Ovary (tissue), 7 donors: ENCODE measurements at regions not wholly inside any gene's neighbourhood (a gene's known extent, or its start where the extent isn't known, plus 50 kb on each side); places are given as distances from the start of the nearest gene placed in this dataset.

Experiments used
- DNase-seq, 5 donors: peaks; one replicate each; pipeline ENCODE4 v3.0.0-alpha.2; 2019 to 2020
- H3K27ac ChIP-seq, 2 donors: fragments of 200-600 bp; one replicate each; pipeline versions ENCODE4 v1.5.1 to v1.8.0; 2019 to 2022
- H3K27me3 ChIP-seq: fragments of 200-600 bp; one replicate; pipeline ENCODE4 v1.8.0; 2022
- H3K36me3 ChIP-seq: fragments of 200-600 bp; sonication (generic); one replicate; pipeline ENCODE4 v1.5.1; 2019
- H3K4me1 ChIP-seq: one replicate; pipeline ENCODE4 v1.8.1; 2013; ENCODE audit warnings: mild to moderate bottlenecking, moderate library complexity; ENCODE audit not compliant: insufficient read depth
- H3K4me3 ChIP-seq: fragments of 200-600 bp; sonication (generic); one replicate; pipeline ENCODE4 v1.5.1; 2017
- H3K9me3 ChIP-seq, 2 donors: fragments of 200-600 bp in 1 of 2; sonication (generic) in 1 of 2; one replicate each; pipeline versions ENCODE4 v1.5.1 to v1.8.1; 2013 to 2019; ENCODE audit warnings: mild to moderate bottlenecking in 1 of 2, moderate library complexity in 1 of 2
- EP300 ChIP-seq: sonication (generic); formaldehyde crosslinking; IDR thresholded peaks from one replicate; pipeline ENCODE4 v1.6.1; 2017; ENCODE audit warnings: antibody characterized with exemption
- POLR2A ChIP-seq: fragments of 450-650 bp; IDR thresholded peaks from one replicate; pipeline ENCODE4 v1.6.1; 2017; ENCODE audit warnings: antibody characterized with exemption, mild to moderate bottlenecking, moderate library complexity
- WGBS, 3 donors: extraction: QIAGEN DNeasy Blood & Tissue Kit in 1 of 3; methylation state at CpG; one replicate each; pipeline versions ENCODE4 v1.1.5 to v1.1.7; 2013 to 2017; 5-methylcytosine and 5-hydroxymethylcytosine counted together
- intact Hi-C, 4 donors: fragments of 100-400 bp; cut with DNase I; formaldehyde crosslinking; loops; one replicate each; pipeline versions ENCODE4 v1.11.0 to v1.15.1; 2022 to 2023
- TF ChIP-seq, protein P1 (sequence below), 3 donors: fragments of 450-650 bp in 2 of 3; fragments of 200-600 bp in 1 of 3; IDR thresholded peaks; one replicate each; pipeline versions ENCODE4 v1.5.1 to v1.8.0; 2016 to 2022; ENCODE audit warnings: antibody characterized with exemption in 3 of 3, mild to moderate bottlenecking in 1 of 3
- donor health status: DM: no; HTN: no; CAD: no; lungs with moderate emphysema.
- donor health status: DM: no; HTN: no; CAD: no.
- donor health status: Bipolar disorder and iron deficiency.
- donor health status: DM: no; HTN: no; CAD: no.
- donor health status: DM: yes; HTN: yes; CAD: no.

GRCh38 chr6:18664401-18664800 lies 277.3 kb downstream of the RNF144B start:
- no peak overlapping the region for H3K4me3 ChIP-seq
- no peak for DNase-seq
- 73 to 85% (median 79%) methylated on average over 5 of the region's 5 CpGs for WGBS, 3 donors
- H3K9me3 ChIP-seq, result no peaks in the 10 kb centered on the region
- TF ChIP-seq, protein P1, sequence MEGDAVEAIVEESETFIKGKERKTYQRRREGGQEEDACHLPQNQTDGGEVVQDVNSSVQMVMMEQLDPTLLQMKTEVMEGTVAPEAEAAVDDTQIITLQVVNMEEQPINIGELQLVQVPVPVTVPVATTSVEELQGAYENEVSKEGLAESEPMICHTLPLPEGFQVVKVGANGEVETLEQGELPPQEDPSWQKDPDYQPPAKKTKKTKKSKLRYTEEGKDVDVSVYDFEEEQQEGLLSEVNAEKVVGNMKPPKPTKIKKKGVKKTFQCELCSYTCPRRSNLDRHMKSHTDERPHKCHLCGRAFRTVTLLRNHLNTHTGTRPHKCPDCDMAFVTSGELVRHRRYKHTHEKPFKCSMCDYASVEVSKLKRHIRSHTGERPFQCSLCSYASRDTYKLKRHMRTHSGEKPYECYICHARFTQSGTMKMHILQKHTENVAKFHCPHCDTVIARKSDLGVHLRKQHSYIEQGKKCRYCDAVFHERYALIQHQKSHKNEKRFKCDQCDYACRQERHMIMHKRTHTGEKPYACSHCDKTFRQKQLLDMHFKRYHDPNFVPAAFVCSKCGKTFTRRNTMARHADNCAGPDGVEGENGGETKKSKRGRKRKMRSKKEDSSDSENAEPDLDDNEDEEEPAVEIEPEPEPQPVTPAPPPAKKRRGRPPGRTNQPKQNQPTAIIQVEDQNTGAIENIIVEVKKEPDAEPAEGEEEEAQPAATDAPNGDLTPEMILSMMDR (IDR thresholded peaks at IDR 0.05), result no peak
- TF ChIP-seq EP300 (no peak), POLR2A (no peak)
- H3K27ac ChIP-seq, result no peak overlapping the region
- H3K36me3 ChIP-seq, result no peaks in the 10 kb centered on the region
- intact Hi-C loops, result no loop called here
- no peaks in the 10 kb centered on the region for H3K4me1 ChIP-seq
- H3K27me3 ChIP-seq, result no peaks in the 10 kb centered on the region

GRCh38 chr6:18667612-18668011 lies 280.5 kb downstream of the RNF144B start:
- Histone ChIP-seq H3K36me3 (no peaks in the 10 kb centered on the region), H3K27me3 (no peaks in the 10 kb centered on the region), H3K4me1 (no peaks in the 10 kb centered on the region), H3K9me3 (no peaks in the 10 kb centered on the region), H3K4me3 (no peak overlapping the region), H3K27ac (no peak overlapping the region)
- WGBS, 3 donors, result 7 to 17% (median 15%) methylated on average over 2 of the region's 2 CpGs
- no peak for DNase-seq
- no peak for TF ChIP-seq EP300
- TF ChIP-seq, protein P1 (IDR thresholded peaks at IDR 0.05), result no peak
- no peak for TF ChIP-seq POLR2A
- intact Hi-C loops, result no loop called here

GRCh38 chr6:18668994-18669393 lies 281.8 kb downstream of the RNF144B start:
- Histone ChIP-seq H3K4me3 (no peak overlapping the region), H3K4me1 (no peaks in the 10 kb centered on the region), H3K9me3 (no peaks in the 10 kb centered on the region), H3K27me3 (no peaks in the 10 kb centered on the region), H3K27ac (no peak overlapping the region), H3K36me3 (no peaks in the 10 kb centered on the region)
- no peak for DNase-seq
- intact Hi-C loops, result no loop called here
- WGBS, 3 donors, result 52 to 68% (median 63%) methylated on average over 3 of the region's 3 CpGs
- TF ChIP-seq POLR2A (no peak), EP300 (no peak)
- TF ChIP-seq, protein P1 (IDR thresholded peaks at IDR 0.05), result no peak

- intact Hi-C loops, result no loop called here
- no peak for DNase-seq
- TF ChIP-seq, protein P1 (IDR thresholded peaks at IDR 0.05), result no peak
- no peak for TF ChIP-seq POLR2A
- no peak for TF ChIP-seq EP300
- Histone ChIP-seq H3K27ac (no peak overlapping the region), H3K4me3 (no peak overlapping the region), H3K9me3 (no peaks in the 10 kb centered on the region), H3K36me3 (no peaks in the 10 kb centered on the region), H3K27me3 (no peaks in the 10 kb centered on the region), H3K4me1 (no peaks in the 10 kb centered on the region)
- 78 to 88% (median 81%) methylated on average over 1 of the region's 1 CpG for WGBS, 3 donors
Observed at GRCh38 chr6:18672852-18673251, 285.7 kb downstream of the RNF144B start.

DNA sequence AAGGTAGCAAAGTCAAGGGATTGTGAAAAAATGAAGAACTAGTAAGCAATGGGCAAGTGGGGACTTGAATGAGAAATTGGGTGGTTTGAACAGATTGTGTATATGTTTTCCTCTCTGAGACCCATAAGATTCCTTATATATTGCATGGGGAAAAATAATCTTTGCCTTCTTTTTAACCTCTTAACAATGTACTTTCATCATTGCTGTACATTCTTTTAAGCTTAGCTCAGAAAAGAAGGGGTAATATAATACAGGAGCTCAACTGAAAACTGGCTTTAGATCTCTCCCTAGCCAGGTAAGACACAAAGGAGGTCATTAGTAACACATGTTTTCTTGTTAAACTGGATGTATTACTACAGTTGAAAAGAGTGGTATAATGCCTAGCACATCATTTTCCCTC lies 287.2 kb downstream of the RNF144B start:
- no peaks in the 10 kb centered on the region for H3K9me3 ChIP-seq
- intact Hi-C loops, result no loop called here

More for the DNA sequence above, 287.2 kb downstream of the RNF144B start:
- Histone ChIP-seq H3K27me3 (no peaks in the 10 kb centered on the region), H3K4me3 (no peak overlapping the region), H3K4me1 (no peaks in the 10 kb centered on the region), H3K27ac (no peak overlapping the region), H3K36me3 (no peaks in the 10 kb centered on the region)
- TF ChIP-seq EP300 (no peak), POLR2A (no peak)
- TF ChIP-seq, protein P1 (IDR thresholded peaks at IDR 0.05), result no peak
- no peak for DNase-seq
